Endothelial cell of umbilical vein (primary cell): ENCODE measurements at regions not wholly inside any gene's neighbourhood (a gene's known extent, or its start where the extent isn't known, plus 50 kb on each side); places are given as distances from the start of the nearest gene placed in this dataset.

Source experiments
- EZH2 ChIP-seq: IDR thresholded peaks from 2 replicates; pipeline ENCODE4 v1.6.1; 2012; ENCODE audit warnings: borderline replicate concordance, low read depth, mild to moderate bottlenecking, moderate library complexity, low read length, inconsistent platforms; ENCODE audit not compliant: severe bottlenecking
- FOS ChIP-seq: IDR thresholded peaks from 2 replicates; pipeline ENCODE4 v1.6.1; 2011; ENCODE audit warnings: mild to moderate bottlenecking, low read length, moderate library complexity, borderline replicate concordance; ENCODE audit not compliant: insufficient read depth
- POLR2A ChIP-seq: IDR thresholded peaks from 2 replicates; pipeline ENCODE4 v1.6.1; 2012; ENCODE audit warnings: low read depth, mild to moderate bottlenecking, control low read depth, low read length
- POLR2AphosphoS5 ChIP-seq: IDR thresholded peaks from 2 replicates; pipeline ENCODE4 v1.6.1; 2012; ENCODE audit warnings: low read depth, mild to moderate bottlenecking, control low read depth, low read length, moderate library complexity; ENCODE audit not compliant: insufficient read depth
- TF ChIP-seq, protein P1 (sequence below): IDR thresholded peaks from 2 replicates; pipeline ENCODE4 v1.6.1; 2011; ENCODE audit not compliant: insufficient read depth, insufficient read length
- TF ChIP-seq, protein P2 (sequence below), 2 donors: IDR thresholded peaks; 1 replicate in 1 of 2; 2 replicates in 1 of 2; pipeline ENCODE4 v1.5.1; 2011; ENCODE audit warnings: low read length in 2 of 2, mild to moderate bottlenecking in 2 of 2, moderate library complexity in 2 of 2, control low read depth in 1 of 2, inconsistent platforms in 1 of 2, low read depth in 1 of 2; ENCODE audit not compliant: insufficient read depth in 1 of 2; ENCODE audit errors: extremely low read depth in 1 of 2

DNA sequence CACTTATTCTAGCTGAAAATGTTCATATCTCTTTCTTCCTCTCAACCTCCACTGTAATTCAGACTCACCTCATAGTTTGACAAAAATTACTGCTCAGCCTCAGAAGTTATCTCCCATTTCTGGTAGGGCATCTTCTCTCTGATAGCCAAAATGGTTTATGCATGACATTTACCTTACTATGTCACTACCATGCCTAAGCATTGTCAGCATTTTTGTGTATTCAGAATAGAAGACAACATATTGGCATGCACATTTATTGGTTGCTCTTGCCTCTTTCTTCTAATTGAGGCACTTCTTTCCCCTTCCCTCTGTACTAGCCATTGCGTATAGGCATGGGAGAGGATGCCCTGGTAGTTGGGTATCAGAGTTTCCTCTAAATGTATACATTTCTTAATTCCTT is 406.1 kb upstream of the DCC start:
- TF ChIP-seq POLR2A, result no peak
- TF ChIP-seq, protein P1, sequence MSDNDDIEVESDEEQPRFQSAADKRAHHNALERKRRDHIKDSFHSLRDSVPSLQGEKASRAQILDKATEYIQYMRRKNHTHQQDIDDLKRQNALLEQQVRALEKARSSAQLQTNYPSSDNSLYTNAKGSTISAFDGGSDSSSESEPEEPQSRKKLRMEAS, result no peak
- TF ChIP-seq, protein P2, sequence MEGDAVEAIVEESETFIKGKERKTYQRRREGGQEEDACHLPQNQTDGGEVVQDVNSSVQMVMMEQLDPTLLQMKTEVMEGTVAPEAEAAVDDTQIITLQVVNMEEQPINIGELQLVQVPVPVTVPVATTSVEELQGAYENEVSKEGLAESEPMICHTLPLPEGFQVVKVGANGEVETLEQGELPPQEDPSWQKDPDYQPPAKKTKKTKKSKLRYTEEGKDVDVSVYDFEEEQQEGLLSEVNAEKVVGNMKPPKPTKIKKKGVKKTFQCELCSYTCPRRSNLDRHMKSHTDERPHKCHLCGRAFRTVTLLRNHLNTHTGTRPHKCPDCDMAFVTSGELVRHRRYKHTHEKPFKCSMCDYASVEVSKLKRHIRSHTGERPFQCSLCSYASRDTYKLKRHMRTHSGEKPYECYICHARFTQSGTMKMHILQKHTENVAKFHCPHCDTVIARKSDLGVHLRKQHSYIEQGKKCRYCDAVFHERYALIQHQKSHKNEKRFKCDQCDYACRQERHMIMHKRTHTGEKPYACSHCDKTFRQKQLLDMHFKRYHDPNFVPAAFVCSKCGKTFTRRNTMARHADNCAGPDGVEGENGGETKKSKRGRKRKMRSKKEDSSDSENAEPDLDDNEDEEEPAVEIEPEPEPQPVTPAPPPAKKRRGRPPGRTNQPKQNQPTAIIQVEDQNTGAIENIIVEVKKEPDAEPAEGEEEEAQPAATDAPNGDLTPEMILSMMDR (IDR thresholded peaks at IDR 0.05; ENCODE audit: extremely low read depth in 1 of 2, insufficient read depth in 1 of 2, low read depth in 1 of 2, low read length in 2 of 2), result no peak
- no peak for TF ChIP-seq POLR2AphosphoS5
- no peak for TF ChIP-seq FOS
- TF ChIP-seq EZH2, result no peak
